ENCODE measurements at regions not wholly inside any gene's neighbourhood (a gene's known extent, or its start where the extent isn't known, plus 50 kb on each side); places are given as distances from the start of the nearest gene placed in this dataset.

GRCh38 chr12:54127538-54128259, 61.1 kb downstream of the SMUG1 start:
- in situ Hi-C loops (cut with MboI; ENCODE audit: low sequenced_read_pairs, unreplicated experiment), result no loop called here
- no peak for DNase-seq (ENCODE audit: low spot score)
- TF ChIP-seq, protein P1, sequence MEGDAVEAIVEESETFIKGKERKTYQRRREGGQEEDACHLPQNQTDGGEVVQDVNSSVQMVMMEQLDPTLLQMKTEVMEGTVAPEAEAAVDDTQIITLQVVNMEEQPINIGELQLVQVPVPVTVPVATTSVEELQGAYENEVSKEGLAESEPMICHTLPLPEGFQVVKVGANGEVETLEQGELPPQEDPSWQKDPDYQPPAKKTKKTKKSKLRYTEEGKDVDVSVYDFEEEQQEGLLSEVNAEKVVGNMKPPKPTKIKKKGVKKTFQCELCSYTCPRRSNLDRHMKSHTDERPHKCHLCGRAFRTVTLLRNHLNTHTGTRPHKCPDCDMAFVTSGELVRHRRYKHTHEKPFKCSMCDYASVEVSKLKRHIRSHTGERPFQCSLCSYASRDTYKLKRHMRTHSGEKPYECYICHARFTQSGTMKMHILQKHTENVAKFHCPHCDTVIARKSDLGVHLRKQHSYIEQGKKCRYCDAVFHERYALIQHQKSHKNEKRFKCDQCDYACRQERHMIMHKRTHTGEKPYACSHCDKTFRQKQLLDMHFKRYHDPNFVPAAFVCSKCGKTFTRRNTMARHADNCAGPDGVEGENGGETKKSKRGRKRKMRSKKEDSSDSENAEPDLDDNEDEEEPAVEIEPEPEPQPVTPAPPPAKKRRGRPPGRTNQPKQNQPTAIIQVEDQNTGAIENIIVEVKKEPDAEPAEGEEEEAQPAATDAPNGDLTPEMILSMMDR (IDR thresholded peaks at IDR 0.05; ENCODE audit: borderline replicate concordance, control extremely low read depth, extremely low read depth, insufficient read depth, missing control alignments), result no peak

GRCh38 chr12:54128416-54128815, 60.4 kb downstream of the SMUG1 start:
- no peak for DNase-seq (ENCODE audit: low spot score)

DNA sequence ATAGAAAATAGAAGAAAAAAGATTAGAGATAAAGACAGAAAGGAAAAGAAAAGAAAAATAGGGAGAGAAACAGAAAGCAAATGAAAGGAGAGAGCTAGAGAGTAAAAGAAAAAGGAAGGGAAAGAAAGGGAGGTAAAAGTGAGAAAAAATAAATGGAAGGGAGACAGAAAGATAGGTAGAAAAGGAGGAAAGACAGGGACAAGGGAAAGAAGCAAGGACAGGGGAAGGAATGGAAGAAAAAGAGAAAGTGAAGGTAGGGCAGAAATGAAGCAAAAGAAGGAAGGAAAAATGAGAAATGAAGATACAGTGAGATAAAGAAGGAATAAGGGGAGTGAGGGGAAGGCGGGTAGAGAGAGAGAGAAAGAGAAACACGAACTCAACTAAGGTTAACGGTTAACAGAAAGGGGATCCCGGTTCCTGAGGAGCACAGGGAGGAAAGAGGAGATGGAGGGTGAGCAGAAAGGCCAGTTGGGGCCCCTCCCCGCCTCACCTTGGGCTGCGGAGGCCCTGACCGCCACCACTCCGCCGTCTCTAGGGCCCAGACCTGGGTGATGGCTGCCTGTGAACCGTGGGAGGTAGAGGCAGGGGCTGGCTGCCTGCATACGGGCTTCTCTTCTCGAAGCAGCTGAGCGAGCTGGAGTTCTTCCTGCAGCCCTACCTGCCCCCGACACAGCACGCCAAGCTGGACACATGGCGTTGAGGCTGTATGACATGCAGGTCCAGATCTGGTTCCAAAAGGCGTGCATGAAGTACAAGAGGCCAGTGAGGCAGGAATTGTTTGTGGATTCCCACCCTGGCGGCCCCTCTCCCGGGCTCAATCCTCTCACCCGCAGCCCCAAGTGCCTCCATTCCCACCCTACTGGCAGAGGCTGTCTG, 59.5 kb downstream of the SMUG1 start:
- in situ Hi-C loops (cut with MboI; ENCODE audit: low sequenced_read_pairs, unreplicated experiment), result no loop called here
- no peak for DNase-seq (ENCODE audit: low spot score)
- TF ChIP-seq, protein P1 (IDR thresholded peaks at IDR 0.05; ENCODE audit: borderline replicate concordance, control extremely low read depth, extremely low read depth, insufficient read depth, missing control alignments), result no peak

More at GRCh38 chr12:54128416-54128815, 60.4 kb downstream of the SMUG1 start:
- TF ChIP-seq, protein P1 (IDR thresholded peaks at IDR 0.05; ENCODE audit: borderline replicate concordance, control extremely low read depth, extremely low read depth, insufficient read depth, missing control alignments), result no peak
- in situ Hi-C loops (cut with MboI; ENCODE audit: low sequenced_read_pairs, unreplicated experiment), result no loop called here
